KMS-11 (cell line): ENCODE measurements at regions not wholly inside any gene's neighbourhood (a gene's known extent, or its start where the extent isn't known, plus 50 kb on each side); places are given as distances from the start of the nearest gene placed in this dataset.

Experiments used
- H2AFZ ChIP-seq: fragments of 200-600 bp; sonication (generic); 2 replicates; pipeline ENCODE4 v1.6.1; 2016; ENCODE audit warnings: antibody characterized with exemption, mixed run types, low read depth
- H3K27ac ChIP-seq: fragments of 200-600 bp; sonication (generic); 2 replicates; pipeline ENCODE4 v1.6.1; 2016; ENCODE audit warnings: mild to moderate bottlenecking, mixed run types
- H3K27me3 ChIP-seq: fragments of 200-600 bp; sonication (generic); 2 replicates; pipeline ENCODE4 v1.6.1; 2017; ENCODE audit warnings: mild to moderate bottlenecking, low read depth, mixed run types, moderate library complexity; ENCODE audit not compliant: insufficient read depth
- H3K36me3 ChIP-seq: fragments of 200-600 bp; sonication (generic); 2 replicates; pipeline ENCODE4 v1.6.1; 2017; ENCODE audit warnings: mild to moderate bottlenecking, mixed run types; ENCODE audit not compliant: insufficient read depth
- H3K4me1 ChIP-seq: fragments of 200-600 bp; sonication (generic); 2 replicates; pipeline ENCODE4 v1.6.1; 2016; ENCODE audit warnings: mild to moderate bottlenecking, low read depth, mixed run types; ENCODE audit not compliant: poor library complexity, severe bottlenecking
- H3K4me2 ChIP-seq: fragments of 200-600 bp; sonication (generic); 2 replicates; pipeline ENCODE4 v1.7.0; 2016; ENCODE audit warnings: mild to moderate bottlenecking, mixed run types
- H3K4me3 ChIP-seq: fragments of 200-600 bp; sonication (generic); IDR thresholded peaks from 2 replicates; pipeline ENCODE4 v1.6.1; 2017; ENCODE audit warnings: low read depth, low read length, mixed read lengths; ENCODE audit not compliant: insufficient read depth
- H3K79me2 ChIP-seq: fragments of 200-600 bp; sonication (generic); 2 replicates; pipeline ENCODE4 v1.6.1; 2016; ENCODE audit warnings: low read depth, mixed run types; ENCODE audit not compliant: insufficient read depth
- H3K9ac ChIP-seq: fragments of 200-600 bp; sonication (generic); 2 replicates; pipeline ENCODE4 v1.6.1; 2016; ENCODE audit warnings: mild to moderate bottlenecking, mixed run types
- H4K20me1 ChIP-seq: fragments of 200-600 bp; sonication (generic); 2 replicates; pipeline ENCODE4 v1.6.1; 2016; ENCODE audit warnings: mild to moderate bottlenecking, mixed run types; ENCODE audit not compliant: insufficient read depth
- CTCF ChIP-seq: fragments of 200-600 bp; sonication (generic); conservative IDR thresholded peaks from 2 replicates; pipeline ENCODE4 v1.6.1; 2017; ENCODE audit warnings: low read depth, mild to moderate bottlenecking, antibody characterized with exemption, low read length, moderate library complexity, mixed read lengths

- Histone ChIP-seq H3K79me2 (no peaks in the 10 kb centered on the region), H3K4me2 (no peak overlapping the region), H3K36me3 (no peaks in the 10 kb centered on the region), H3K4me3 (no peak overlapping the region), H4K20me1 (no peaks in the 10 kb centered on the region), H3K4me1 (no peaks in the 10 kb centered on the region), H3K9ac (no peak overlapping the region), H2AFZ (no peak overlapping the region), H3K27ac (no peak overlapping the region), H3K27me3 (no peaks in the 10 kb centered on the region)
- no peak for TF ChIP-seq CTCF
Observed at GRCh38 chr2:124967325-124967724, 942.2 kb downstream of the CNTNAP5 start.

- no peaks in the 10 kb centered on the region for H3K27me3 ChIP-seq
- no peaks in the 10 kb centered on the region for H3K79me2 ChIP-seq
- H3K36me3 ChIP-seq: no peaks in the 10 kb centered on the region
- H4K20me1 ChIP-seq: no peaks in the 10 kb centered on the region
- H3K4me2 ChIP-seq: no peak overlapping the region
- no peak overlapping the region for H3K9ac ChIP-seq
- no peak for TF ChIP-seq CTCF
- no peak overlapping the region for H3K27ac ChIP-seq
- H3K4me3 ChIP-seq: no peak overlapping the region
- H3K4me1 ChIP-seq: no peaks in the 10 kb centered on the region
- H2AFZ ChIP-seq: no peak overlapping the region
Observed at GRCh38 chr2:124970030-124970429, 944.9 kb downstream of the CNTNAP5 start.

- H4K20me1 ChIP-seq: no peaks in the 10 kb centered on the region
- H3K36me3 ChIP-seq: no peaks in the 10 kb centered on the region
- no peaks in the 10 kb centered on the region for H3K27me3 ChIP-seq
- no peak overlapping the region for H3K9ac ChIP-seq
- no peak for TF ChIP-seq CTCF
- no peak overlapping the region for H3K4me2 ChIP-seq
- no peak overlapping the region for H3K4me3 ChIP-seq
- H3K27ac ChIP-seq: no peak overlapping the region
- H3K4me1 ChIP-seq: no peaks in the 10 kb centered on the region
- H3K79me2 ChIP-seq: no peaks in the 10 kb centered on the region
- H2AFZ ChIP-seq: no peak overlapping the region
Observed at GRCh38 chr2:124973396-124973795, 948.3 kb downstream of the CNTNAP5 start.

GRCh38 chr2:124975224-124975623 is 950.1 kb downstream of the CNTNAP5 start:
- H3K4me1 ChIP-seq: no peaks in the 10 kb centered on the region
- H3K27me3 ChIP-seq: no peaks in the 10 kb centered on the region
- H3K79me2 ChIP-seq: no peaks in the 10 kb centered on the region
- no peaks in the 10 kb centered on the region for H4K20me1 ChIP-seq
- H3K27ac ChIP-seq: no peak overlapping the region
- H3K4me2 ChIP-seq: no peak overlapping the region
- H3K36me3 ChIP-seq: no peaks in the 10 kb centered on the region
- no peak overlapping the region for H2AFZ ChIP-seq
- H3K4me3 ChIP-seq: no peak overlapping the region
- TF ChIP-seq CTCF: no peak
- no peak overlapping the region for H3K9ac ChIP-seq

- H3K79me2 ChIP-seq: no peaks in the 10 kb centered on the region
- H4K20me1 ChIP-seq: no peaks in the 10 kb centered on the region
- no peaks in the 10 kb centered on the region for H3K27me3 ChIP-seq
- H3K27ac ChIP-seq: no peak overlapping the region
- H3K9ac ChIP-seq: no peak overlapping the region
- no peak overlapping the region for H3K4me2 ChIP-seq
- H3K36me3 ChIP-seq: no peaks in the 10 kb centered on the region
- H3K4me3 ChIP-seq: no peak overlapping the region
- no peak for TF ChIP-seq CTCF
- no peak overlapping the region for H2AFZ ChIP-seq
- H3K4me1 ChIP-seq: no peaks in the 10 kb centered on the region
Observed at GRCh38 chr2:124975648-124976047, 950.6 kb downstream of the CNTNAP5 start.
